NT2/D1 (cell line): ENCODE measurements at regions not wholly inside any gene's neighbourhood (a gene's known extent, or its start where the extent isn't known, plus 50 kb on each side); places are given as distances from the start of the nearest gene placed in this dataset.

ENCODE experiments used
- YY1 ChIP-seq: IDR thresholded peaks from 2 replicates; pipeline ENCODE4 v1.6.1; 2011; ENCODE audit not compliant: insufficient read length, insufficient read depth
- ZNF274 ChIP-seq: IDR thresholded peaks from 2 replicates; pipeline ENCODE4 v1.6.1; 2011; ENCODE audit warnings: mild to moderate bottlenecking, low read depth, low read length

- TF ChIP-seq ZNF274, result no peak
- no peak for TF ChIP-seq YY1
Observed at GRCh38 chr11:119861160-119861559, 132.2 kb upstream of the NECTIN1 start.
